ENCODE measurements at regions not wholly inside any gene's neighbourhood (a gene's known extent, or its start where the extent isn't known, plus 50 kb on each side); places are given as distances from the start of the nearest gene placed in this dataset.

DNA sequence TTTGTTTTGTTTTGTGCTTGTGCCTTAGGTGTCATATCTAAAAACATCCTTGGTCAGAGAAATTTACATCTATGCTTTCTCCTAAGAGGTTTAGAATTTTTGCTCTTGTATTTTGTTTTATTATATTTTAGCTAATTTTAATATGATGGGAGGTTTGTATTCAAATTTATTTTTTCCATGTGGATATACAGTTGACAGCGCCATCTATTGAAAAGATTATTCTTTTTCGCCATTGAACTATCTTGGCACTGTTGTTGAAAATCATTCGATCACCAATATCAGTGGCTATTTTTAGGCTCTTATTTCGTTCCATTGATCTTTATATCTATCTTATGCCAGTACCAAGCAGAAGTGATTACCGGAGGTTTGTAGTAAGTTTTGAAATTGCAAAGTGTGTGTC is 510.3 kb downstream of the BRD1 start:
- Histone ChIP-seq H2BK20ac (ENCODE audit: low read depth, low read length) (no peak overlapping the region), H4K91ac (ENCODE audit: insufficient read depth, low read depth, low read length) (no peak overlapping the region), H3K27ac (ENCODE audit: insufficient read depth, low read length) (no peak overlapping the region), H3K23ac (ENCODE audit: low read depth, low read length) (no peak overlapping the region), H3K56ac (ENCODE audit: extremely low read depth, insufficient read depth, low read length) (no peak overlapping the region), H4K5ac (ENCODE audit: low read depth, low read length) (no peak overlapping the region), H2AK5ac (ENCODE audit: low read depth, low read length) (no peak overlapping the region), H3K79me1 (ENCODE audit: low read depth in 1 of 2, low read length in 2 of 2) (no peaks in the 10 kb centered on the region), H3K4ac (ENCODE audit: low read depth, low read length) (no peak overlapping the region), H3K9me1 (ENCODE audit: insufficient read depth, low read length) (no peaks in the 10 kb centered on the region), H3K27me3 (ENCODE audit: control insufficient read depth, insufficient read depth, low read length) (no peaks in the 10 kb centered on the region), H2BK5ac (ENCODE audit: low read depth, low read length, poor library complexity, severe bottlenecking) (no peak overlapping the region), H3K14ac (replicated peaks; ENCODE audit: low read depth, low read length) (no peak overlapping the region), H3K9ac (ENCODE audit: low read depth, low read length) (no peak overlapping the region), H2AK9ac (replicated peaks; ENCODE audit: low read depth, low read length, poor library complexity) (no peak overlapping the region), H3K36me3 (ENCODE audit: control insufficient read depth, insufficient read depth, low read length) (no peaks in the 10 kb centered on the region), H2BK15ac (ENCODE audit: low read depth, low read length) (no peak overlapping the region), H2BK120ac (ENCODE audit: low read depth, low read length) (no peak overlapping the region), H3K4me3 (ENCODE audit: insufficient read depth, low read depth, low read length) (no peak overlapping the region), H3K18ac (ENCODE audit: low read depth, low read length) (no peak overlapping the region), H4K8ac (ENCODE audit: low read depth in 2 of 2, low read length in 2 of 2) (no peak overlapping the region), H3K9me3 (ENCODE audit: control insufficient read depth, insufficient read depth, low read length) (peaks cover 17% of the 10 kb centered on the region), H3K4me1 (ENCODE audit: control insufficient read depth, insufficient read depth, low read length) (no peaks in the 10 kb centered on the region), H3K4me2 (ENCODE audit: low read depth, low read length) (no peak overlapping the region), H4K20me1 (ENCODE audit: insufficient read depth, low read length) (no peaks in the 10 kb centered on the region), H2AFZ (replicated peaks; ENCODE audit: low read length, poor library complexity) (no peak overlapping the region)
- CTCF ChIA-PET, result no interaction called here
- BruUV-seq (replicated peaks), result no TSS peak
- POLR2A ChIA-PET (ENCODE audit: unreplicated experiment), result no interaction called here
- DNase-seq, result no peak
- intact Hi-C loops (cut with micrococcal nuclease), result no loop called here
- no peak for ATAC-seq (ENCODE audit: low read depth)
- TF ChIP-seq BHLHE40 (IDR thresholded peaks at IDR 0.05; ENCODE audit: low read depth, low read length) (no peak), CHD1 (IDR thresholded peaks at IDR 0.05; ENCODE audit: low read depth, low read length) (no peak), RCOR1 (IDR thresholded peaks at IDR 0.05; ENCODE audit: insufficient replicate concordance, low read length) (no peak), POLR2A (IDR thresholded peaks at IDR 0.05; ENCODE audit: low read depth, low read length) (no peak), FOS (IDR thresholded peaks at IDR 0.05; ENCODE audit: low read depth, low read length) (no peak), MXI1 (IDR thresholded peaks at IDR 0.05; ENCODE audit: borderline replicate concordance, low read depth, low read length) (no peak), MAZ (IDR thresholded peaks at IDR 0.05; ENCODE audit: borderline replicate concordance, low read depth, low read length) (no peak), RFX5 (IDR thresholded peaks at IDR 0.05; ENCODE audit: low read depth, low read length) (no peak), NFE2L2 (IDR thresholded peaks at IDR 0.05; ENCODE audit: low read depth, low read length) (no peak)
- TF ChIP-seq, protein P1, sequence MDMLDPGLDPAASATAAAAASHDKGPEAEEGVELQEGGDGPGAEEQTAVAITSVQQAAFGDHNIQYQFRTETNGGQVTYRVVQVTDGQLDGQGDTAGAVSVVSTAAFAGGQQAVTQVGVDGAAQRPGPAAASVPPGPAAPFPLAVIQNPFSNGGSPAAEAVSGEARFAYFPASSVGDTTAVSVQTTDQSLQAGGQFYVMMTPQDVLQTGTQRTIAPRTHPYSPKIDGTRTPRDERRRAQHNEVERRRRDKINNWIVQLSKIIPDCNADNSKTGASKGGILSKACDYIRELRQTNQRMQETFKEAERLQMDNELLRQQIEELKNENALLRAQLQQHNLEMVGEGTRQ (IDR thresholded peaks at IDR 0.05; ENCODE audit: low read depth, low read length), result no peak
- TF ChIP-seq, protein P2, sequence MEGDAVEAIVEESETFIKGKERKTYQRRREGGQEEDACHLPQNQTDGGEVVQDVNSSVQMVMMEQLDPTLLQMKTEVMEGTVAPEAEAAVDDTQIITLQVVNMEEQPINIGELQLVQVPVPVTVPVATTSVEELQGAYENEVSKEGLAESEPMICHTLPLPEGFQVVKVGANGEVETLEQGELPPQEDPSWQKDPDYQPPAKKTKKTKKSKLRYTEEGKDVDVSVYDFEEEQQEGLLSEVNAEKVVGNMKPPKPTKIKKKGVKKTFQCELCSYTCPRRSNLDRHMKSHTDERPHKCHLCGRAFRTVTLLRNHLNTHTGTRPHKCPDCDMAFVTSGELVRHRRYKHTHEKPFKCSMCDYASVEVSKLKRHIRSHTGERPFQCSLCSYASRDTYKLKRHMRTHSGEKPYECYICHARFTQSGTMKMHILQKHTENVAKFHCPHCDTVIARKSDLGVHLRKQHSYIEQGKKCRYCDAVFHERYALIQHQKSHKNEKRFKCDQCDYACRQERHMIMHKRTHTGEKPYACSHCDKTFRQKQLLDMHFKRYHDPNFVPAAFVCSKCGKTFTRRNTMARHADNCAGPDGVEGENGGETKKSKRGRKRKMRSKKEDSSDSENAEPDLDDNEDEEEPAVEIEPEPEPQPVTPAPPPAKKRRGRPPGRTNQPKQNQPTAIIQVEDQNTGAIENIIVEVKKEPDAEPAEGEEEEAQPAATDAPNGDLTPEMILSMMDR (conservative IDR thresholded peaks at IDR 0.05; ENCODE audit: low read depth, low read length), result no peak
- TF ChIP-seq, protein P3, sequence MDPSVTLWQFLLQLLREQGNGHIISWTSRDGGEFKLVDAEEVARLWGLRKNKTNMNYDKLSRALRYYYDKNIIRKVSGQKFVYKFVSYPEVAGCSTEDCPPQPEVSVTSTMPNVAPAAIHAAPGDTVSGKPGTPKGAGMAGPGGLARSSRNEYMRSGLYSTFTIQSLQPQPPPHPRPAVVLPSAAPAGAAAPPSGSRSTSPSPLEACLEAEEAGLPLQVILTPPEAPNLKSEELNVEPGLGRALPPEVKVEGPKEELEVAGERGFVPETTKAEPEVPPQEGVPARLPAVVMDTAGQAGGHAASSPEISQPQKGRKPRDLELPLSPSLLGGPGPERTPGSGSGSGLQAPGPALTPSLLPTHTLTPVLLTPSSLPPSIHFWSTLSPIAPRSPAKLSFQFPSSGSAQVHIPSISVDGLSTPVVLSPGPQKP (IDR thresholded peaks at IDR 0.05; ENCODE audit: borderline replicate concordance, low read depth, low read length), result no peak
- dilution Hi-C loops (cut with HindIII; ENCODE audit: low sequenced_read_pairs, unreplicated experiment), result no loop called here
- in situ Hi-C loops (cut with MboI; ENCODE audit: low sequenced_read_pairs), result no loop called here
- no CpG with 5 or more reads among the region's 5 CpGs for WGBS, 2 experiments (ENCODE audit: extremely low coverage in 2 of 2, insufficient read length in 1 of 2)

Measured in IMR-90 (cell line).